OCI-LY1 (cell line): ENCODE measurements at regions not wholly inside any gene's neighbourhood (a gene's known extent, or its start where the extent isn't known, plus 50 kb on each side); places are given as distances from the start of the nearest gene placed in this dataset.

Experiments used
- EZH2 ChIP-seq: fragments of 200-600 bp; sonication (generic), shearing (Covaris generic); IDR thresholded peaks from 2 replicates; pipeline ENCODE4 v1.8.0; 2017; ENCODE audit warnings: borderline replicate concordance, mixed run types, mild to moderate bottlenecking, antibody characterized with exemption, low read length, moderate library complexity, mixed read lengths
- TF ChIP-seq, protein P1 (sequence below): fragments of 200-600 bp; sonication (generic), shearing (Covaris generic); IDR thresholded peaks from 2 replicates; pipeline ENCODE4 v1.5.1; 2017; ENCODE audit warnings: mild to moderate bottlenecking, antibody characterized with exemption, low read length, moderate library complexity, mixed read lengths

GRCh38 chr7:84865560-84865959 lies 321.3 kb downstream of the SEMA3D start:
- TF ChIP-seq, protein P1, sequence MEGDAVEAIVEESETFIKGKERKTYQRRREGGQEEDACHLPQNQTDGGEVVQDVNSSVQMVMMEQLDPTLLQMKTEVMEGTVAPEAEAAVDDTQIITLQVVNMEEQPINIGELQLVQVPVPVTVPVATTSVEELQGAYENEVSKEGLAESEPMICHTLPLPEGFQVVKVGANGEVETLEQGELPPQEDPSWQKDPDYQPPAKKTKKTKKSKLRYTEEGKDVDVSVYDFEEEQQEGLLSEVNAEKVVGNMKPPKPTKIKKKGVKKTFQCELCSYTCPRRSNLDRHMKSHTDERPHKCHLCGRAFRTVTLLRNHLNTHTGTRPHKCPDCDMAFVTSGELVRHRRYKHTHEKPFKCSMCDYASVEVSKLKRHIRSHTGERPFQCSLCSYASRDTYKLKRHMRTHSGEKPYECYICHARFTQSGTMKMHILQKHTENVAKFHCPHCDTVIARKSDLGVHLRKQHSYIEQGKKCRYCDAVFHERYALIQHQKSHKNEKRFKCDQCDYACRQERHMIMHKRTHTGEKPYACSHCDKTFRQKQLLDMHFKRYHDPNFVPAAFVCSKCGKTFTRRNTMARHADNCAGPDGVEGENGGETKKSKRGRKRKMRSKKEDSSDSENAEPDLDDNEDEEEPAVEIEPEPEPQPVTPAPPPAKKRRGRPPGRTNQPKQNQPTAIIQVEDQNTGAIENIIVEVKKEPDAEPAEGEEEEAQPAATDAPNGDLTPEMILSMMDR = no peak
- TF ChIP-seq EZH2 = no peak
